ENCODE measurements at regions not wholly inside any gene's neighbourhood (a gene's known extent, or its start where the extent isn't known, plus 50 kb on each side); places are given as distances from the start of the nearest gene placed in this dataset.

DNA sequence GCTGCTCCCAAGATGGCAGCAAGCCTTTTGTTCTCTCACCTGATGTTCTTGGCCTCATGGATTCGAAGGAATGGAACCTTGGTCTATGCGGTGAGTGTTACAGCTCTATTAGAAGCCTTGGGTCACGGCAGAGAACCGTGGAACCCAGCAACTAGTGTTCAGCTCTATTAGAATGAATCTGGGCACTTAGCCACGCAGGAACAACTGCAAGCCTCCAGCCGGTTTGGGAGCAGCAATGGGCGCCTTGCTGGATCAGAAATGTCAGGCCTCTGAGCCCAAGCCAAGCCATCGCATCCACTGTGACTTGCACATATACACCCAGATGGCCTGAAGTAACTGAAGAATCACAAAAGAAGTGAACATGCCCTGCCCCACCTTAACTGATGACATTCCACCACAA, 1100.7 kb upstream of the PRR20A start:
- TF ChIP-seq ZFP3 (tag by site-specific recombination; IDR thresholded peaks at IDR 0.05; ENCODE audit: low read depth) = no peak
- TF ChIP-seq ZNF112 (tag by site-specific recombination; IDR thresholded peaks at IDR 0.05) = no peak
- TF ChIP-seq ZNF223 (tag by site-specific recombination; IDR thresholded peaks at IDR 0.05) = no peak
- no peak for TF ChIP-seq ZNF423 (tag by site-specific recombination; IDR thresholded peaks at IDR 0.05)
- TF ChIP-seq, protein P1, sequence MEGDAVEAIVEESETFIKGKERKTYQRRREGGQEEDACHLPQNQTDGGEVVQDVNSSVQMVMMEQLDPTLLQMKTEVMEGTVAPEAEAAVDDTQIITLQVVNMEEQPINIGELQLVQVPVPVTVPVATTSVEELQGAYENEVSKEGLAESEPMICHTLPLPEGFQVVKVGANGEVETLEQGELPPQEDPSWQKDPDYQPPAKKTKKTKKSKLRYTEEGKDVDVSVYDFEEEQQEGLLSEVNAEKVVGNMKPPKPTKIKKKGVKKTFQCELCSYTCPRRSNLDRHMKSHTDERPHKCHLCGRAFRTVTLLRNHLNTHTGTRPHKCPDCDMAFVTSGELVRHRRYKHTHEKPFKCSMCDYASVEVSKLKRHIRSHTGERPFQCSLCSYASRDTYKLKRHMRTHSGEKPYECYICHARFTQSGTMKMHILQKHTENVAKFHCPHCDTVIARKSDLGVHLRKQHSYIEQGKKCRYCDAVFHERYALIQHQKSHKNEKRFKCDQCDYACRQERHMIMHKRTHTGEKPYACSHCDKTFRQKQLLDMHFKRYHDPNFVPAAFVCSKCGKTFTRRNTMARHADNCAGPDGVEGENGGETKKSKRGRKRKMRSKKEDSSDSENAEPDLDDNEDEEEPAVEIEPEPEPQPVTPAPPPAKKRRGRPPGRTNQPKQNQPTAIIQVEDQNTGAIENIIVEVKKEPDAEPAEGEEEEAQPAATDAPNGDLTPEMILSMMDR (tag by site-specific recombination; IDR thresholded peaks at IDR 0.05) = no peak
- TF ChIP-seq PRDM1 (tag by site-specific recombination; IDR thresholded peaks at IDR 0.05) = no peak
- no peak for TF ChIP-seq ZBTB26 (tag by site-specific recombination; optimal IDR thresholded peaks at IDR 0.05)
- no peak for TF ChIP-seq BCL11A (tag by site-specific recombination; IDR thresholded peaks at IDR 0.05; ENCODE audit: low read depth)
- TF ChIP-seq, protein P2, sequence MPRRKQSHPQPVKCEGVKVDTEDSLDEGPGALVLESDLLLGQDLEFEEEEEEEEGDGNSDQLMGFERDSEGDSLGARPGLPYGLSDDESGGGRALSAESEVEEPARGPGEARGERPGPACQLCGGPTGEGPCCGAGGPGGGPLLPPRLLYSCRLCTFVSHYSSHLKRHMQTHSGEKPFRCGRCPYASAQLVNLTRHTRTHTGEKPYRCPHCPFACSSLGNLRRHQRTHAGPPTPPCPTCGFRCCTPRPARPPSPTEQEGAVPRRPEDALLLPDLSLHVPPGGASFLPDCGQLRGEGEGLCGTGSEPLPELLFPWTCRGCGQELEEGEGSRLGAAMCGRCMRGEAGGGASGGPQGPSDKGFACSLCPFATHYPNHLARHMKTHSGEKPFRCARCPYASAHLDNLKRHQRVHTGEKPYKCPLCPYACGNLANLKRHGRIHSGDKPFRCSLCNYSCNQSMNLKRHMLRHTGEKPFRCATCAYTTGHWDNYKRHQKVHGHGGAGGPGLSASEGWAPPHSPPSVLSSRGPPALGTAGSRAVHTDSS (tag by site-specific recombination; IDR thresholded peaks at IDR 0.05) = no peak
- no peak for TF ChIP-seq ZNF670 (tag by site-specific recombination; IDR thresholded peaks at IDR 0.05; ENCODE audit: low read depth)
- TF ChIP-seq, protein P3, sequence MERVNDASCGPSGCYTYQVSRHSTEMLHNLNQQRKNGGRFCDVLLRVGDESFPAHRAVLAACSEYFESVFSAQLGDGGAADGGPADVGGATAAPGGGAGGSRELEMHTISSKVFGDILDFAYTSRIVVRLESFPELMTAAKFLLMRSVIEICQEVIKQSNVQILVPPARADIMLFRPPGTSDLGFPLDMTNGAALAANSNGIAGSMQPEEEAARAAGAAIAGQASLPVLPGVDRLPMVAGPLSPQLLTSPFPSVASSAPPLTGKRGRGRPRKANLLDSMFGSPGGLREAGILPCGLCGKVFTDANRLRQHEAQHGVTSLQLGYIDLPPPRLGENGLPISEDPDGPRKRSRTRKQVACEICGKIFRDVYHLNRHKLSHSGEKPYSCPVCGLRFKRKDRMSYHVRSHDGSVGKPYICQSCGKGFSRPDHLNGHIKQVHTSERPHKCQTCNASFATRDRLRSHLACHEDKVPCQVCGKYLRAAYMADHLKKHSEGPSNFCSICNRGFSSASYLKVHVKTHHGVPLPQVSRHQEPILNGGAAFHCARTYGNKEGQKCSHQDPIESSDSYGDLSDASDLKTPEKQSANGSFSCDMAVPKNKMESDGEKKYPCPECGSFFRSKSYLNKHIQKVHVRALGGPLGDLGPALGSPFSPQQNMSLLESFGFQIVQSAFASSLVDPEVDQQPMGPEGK (tag by site-specific recombination; IDR thresholded peaks at IDR 0.05) = no peak
- TF ChIP-seq ZNF24 (tag by site-specific recombination; IDR thresholded peaks at IDR 0.05) = no peak
- no peak for TF ChIP-seq ZSCAN23 (tag by site-specific recombination; IDR thresholded peaks at IDR 0.05)
